Right hindlimb (tissue), 1 donor: ENCODE measurements at regions not wholly inside any gene's neighbourhood (a gene's known extent, or its start where the extent isn't known, plus 50 kb on each side); places are given as distances from the start of the nearest gene placed in this dataset.
A peak's percentile ranks its signal among the peaks of the same experiment; 100 is the strongest.
"Not testable (repeated sequence)": the region's sequence is repeated elsewhere in the genome, so short reads cannot be mapped to it uniquely, and the experiment has no call there.

Experiments
- DNase-seq: peaks from one replicate; pipeline ENCODE4 v3.0.0-alpha.2; 2018

DNA sequence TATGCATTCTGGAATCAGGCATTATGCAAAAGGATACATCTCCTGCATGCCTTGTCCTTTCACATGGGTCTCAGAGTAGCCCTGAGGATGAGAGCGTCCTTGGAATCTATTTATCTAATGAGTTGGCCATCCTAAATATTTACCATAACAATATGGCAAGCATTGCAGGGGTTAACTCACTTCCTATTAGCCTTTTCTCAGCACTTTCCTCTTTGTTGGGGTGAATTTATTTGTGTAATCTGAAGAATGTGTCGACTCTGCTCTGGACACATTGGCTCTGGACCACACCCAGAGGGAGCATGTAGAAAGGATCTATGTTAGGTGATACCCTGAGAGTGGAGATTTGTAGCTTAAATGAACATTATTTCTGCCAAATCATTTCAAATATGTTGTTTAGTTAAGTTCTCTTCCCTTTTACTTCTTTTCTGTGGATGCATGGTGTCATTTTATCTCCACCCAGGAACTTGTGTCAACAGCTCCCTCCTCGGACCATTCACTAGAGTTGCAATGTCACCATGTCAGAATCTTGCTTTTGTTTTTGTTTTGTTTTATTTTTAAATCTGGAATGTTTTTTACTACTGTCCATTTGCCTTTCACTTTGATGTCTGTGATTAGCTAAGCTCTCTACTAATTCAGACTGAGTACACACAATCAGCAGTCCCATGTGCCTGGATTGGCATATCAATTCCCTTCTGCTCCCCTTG is 757.0 kb upstream of the MMS22L start:
- no peak for DNase-seq

DNA sequence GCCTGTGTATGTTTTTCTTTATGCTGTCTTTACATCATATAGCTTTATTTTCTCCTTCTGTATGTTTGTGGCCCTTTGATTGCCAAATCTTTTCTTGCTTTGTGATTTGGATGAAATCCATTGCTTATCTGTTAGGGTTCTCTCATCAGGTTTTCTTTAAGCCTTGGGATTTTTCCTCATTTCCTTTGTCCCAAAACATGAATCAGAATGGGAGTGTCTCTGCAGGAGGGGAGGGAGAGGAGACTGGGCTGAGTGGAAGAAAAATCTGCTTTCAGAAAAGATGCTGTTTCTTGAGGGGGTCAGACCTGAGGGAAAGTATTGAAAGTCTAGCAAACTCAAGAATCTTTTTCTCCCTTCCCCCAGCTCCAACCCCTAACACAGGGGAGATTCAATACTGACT is 758.0 kb upstream of the MMS22L start:
- no peak for DNase-seq

DNA sequence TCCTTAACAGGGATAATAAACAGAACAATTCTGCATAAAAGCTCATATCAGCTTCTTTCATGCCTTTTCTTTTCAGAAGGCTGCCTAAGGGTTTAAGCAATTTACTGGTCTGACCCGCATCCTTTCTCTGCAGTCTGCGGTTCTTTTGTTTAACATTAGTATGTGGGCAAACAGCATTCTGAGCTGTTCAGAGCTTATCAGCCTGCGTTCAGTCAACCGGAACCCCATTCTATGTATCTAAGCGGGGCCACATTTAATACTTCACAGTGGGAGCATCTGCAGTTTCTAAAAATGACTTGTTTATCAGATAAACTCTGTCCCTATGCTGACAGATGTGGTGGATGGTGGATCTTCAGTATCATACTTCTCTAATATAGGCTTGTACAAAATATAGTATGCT is 758.9 kb upstream of the MMS22L start:
- no peak for DNase-seq

DNA sequence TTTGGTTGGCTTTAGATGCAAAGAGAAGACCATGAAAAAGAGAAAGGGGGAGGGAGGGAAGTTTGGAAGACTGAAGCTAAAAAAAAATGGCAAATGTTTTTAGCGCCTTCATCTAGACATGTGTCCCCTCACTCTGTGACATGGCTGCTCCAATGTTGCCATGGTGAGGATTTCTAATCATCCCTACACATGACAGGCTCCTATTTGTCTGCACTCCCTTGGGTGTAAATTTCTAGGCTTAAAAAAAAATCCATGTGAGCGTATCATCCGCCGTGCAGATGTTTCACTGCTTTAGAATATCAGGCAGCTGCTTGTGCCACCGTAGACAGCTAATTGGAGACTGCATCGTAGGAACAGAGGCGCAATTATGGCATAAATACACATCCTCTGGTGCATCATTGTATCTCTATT is 761.1 kb upstream of the MMS22L start:
- DNase-seq, result no peak

DNA sequence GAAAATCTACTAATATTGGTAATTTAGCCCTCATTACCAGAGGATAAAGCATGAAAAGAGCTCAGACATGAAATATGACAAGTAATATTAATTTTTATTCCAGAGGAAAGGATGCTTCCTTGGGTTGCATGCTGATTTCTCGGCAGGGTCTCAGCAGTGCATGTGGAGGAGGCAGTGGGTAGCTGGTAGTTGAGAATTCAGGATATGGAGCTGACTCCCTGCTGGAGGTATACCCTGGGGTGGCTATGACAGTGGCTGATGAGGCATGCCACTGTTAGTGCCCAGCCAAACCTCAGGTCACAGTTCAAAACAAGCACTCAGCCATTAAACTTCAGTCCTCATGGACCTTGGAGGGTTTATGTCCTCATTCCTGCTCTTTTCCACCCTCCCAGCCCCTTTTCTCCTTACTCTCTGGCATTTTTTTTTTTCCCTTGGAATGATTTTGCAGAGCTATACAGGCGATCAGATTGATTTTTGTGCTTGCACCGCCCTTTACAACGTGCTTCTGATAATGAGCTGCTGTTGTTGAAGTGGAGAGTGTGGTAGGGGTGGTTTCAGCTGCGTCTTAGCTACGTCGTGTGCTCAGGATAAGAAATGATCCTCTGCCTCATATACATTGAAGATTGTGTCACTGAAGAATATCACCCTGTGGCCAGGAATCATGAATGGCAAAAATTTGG is 761.9 kb upstream of the MMS22L start:
- DNase-seq, result no peak

DNA sequence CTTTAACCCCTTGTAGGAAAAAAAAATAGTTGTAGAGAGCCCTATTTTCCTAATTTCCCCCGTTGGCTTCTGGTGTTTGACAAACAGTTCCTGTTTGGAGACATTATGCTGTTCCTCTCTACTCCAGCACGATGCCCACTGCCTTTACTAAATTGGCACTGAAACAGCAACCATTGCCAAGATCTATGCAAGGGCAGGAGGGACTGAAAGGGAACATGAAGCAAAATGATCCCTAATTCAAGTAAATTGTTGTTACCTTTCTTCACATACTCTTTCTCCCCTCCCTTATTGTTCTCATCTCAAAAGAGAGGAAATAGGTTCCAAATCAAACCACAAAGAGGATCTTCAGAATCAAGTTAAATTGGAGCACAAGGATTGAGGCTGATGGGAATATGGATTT is 764.1 kb upstream of the MMS22L start:
- no peak for DNase-seq

DNA sequence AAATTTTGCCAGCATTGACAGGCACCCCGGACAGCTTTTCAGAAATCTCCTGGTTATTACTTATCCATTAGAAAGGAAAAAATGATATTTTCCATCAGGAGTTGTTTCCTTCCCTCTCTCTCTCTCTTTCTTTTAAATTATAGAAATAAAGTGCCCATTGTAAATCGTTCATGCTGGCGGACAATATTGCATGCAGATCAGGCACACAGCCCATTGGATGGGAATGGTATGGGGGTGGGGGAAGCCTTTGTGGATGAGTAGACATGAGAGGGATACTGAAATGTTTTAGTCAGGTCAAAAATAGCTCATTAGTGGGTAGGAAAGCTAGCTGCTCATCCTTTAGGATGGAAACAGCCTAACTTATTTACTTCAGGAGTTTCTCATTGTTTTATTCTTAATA is 764.9 kb upstream of the MMS22L start:
- DNase-seq, result no peak

DNA sequence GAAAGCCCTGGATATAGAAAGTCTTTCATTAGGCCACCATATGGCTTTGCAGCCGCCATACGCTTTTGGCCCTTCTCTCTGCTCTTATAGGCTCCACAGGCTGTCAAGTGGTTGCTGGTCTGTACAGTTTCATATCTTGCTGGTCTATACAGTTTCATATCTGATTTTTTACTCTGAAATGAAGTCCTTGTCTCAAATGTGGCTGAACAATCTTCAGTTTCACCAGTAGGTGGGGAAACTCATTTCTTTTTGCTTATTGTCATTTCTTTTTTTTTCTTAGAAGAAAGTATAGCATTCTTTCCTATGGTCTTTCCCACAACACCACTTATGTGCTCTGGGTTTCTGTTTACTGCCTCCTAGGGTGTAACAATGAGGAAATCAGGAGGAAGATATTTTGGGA is 771.4 kb upstream of the MMS22L start:
- no peak for DNase-seq

DNA sequence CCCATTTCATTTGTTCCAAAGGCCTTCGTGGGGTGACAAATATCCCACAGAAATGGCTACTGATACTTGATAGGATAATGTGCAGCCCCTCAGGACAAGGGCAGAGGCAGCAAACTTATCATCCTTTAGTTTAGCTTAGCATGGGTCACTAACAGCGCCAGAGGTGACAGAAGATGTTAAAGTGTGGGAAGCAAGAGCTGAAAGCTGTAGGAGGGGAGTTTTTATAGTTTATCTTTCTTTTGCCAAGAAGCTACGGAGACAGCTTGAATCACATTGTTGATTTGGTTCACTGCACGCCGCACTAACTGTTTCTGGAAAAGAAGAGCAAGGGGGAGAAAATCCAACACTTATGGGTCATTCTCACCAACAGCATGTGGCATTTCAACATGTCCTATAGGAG is 773.9 kb upstream of the MMS22L start:
- no peak for DNase-seq

DNA sequence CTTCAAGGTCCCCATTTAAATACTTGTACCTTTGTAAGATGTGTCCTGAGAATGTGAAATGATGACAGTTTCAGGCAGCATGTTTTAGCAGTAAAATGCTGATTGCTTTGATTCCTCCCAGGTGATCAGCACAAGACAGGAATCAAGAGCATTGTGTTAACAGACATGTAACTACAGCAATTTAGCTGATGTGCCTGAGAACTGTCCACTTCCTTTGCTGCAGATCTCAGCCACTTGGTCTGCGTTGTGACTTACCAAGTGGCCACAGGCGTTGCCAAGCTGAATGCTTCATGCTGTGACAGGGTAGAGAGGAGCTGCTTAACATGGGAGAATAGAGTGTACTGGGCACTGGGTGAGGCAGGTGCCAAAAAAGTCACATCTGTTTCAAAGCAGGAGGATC is 767.0 kb upstream of the POU3F2 start:
- no peak for DNase-seq

DNA sequence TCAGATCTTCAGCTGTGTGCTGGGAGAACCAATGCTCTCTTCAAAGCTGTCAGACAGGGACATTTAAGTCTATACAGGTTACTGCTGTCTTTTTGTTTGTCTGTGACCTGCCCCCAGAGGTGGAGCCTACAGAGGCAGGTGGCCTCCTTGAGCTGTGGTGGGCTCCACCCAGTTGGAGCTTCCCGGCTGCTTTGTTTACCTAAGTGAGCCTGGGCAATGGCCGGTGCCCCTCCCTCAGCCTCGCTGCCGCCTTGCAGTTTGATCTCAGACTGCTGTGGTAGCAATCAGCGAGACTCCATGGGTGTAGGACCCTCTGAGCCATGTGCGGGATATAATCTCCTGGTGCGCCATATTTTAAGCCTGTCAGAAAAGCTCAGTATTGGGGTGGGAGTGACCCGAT is 745.8 kb upstream of the POU3F2 start:
- DNase-seq, result not testable (repeated sequence)

DNA sequence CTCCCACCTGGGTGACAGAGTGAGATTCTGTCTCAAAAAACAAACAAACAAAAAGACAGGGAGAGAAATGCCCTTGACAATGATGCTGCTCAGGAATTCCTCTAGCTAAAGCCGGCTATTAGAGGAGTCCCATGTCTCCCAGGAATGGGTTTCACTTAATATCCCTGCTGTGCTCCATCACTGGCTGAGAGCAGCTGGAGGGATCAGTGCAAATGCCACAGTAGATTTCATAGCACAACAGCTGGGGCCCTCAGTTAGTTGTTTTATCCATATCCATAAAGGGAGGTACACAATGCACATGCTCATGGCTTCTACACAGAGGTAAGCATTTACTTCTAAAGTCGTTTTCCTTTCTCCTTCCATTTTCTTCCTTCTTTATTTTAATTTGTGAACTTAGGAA is 742.0 kb upstream of the POU3F2 start:
- peak; percentile 64 for DNase-seq

DNA sequence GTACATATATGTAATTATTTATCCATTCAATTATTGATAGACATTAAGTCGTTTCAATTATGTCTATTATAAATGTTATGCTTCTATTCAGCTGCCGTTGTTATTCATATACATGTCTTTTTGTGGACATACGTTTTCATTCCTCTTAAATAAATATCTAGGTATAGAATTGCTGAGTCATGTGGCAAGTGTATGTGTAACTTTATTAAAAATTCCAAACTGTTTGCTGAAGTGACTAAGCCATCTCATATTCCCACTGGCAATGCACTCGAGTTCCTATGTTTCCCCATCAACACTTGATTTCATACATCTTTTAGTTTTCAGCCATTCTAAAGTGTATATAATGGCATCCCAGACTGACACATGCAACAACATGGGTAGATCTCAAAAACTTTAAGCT is 739.7 kb upstream of the POU3F2 start:
- no peak for DNase-seq

DNA sequence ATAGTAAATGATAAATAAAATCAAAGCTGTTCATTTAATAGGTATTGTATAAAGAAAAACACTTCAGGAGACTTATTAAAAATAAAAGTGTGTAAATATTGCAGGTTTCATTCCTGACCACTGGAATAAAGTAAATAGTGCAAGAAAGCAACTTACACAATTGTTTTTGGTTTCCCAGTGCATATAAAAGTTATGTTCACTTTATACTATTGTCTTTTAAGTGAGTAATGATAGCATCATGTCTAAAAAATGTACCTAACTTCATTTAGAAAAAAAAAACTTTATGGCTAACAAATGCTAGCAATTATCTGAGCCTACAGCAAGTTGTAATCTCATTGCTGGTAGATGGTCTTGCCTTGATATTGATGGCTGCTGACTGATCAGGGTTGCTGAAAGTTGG is 726.6 kb upstream of the POU3F2 start:
- DNase-seq, result no peak

DNA sequence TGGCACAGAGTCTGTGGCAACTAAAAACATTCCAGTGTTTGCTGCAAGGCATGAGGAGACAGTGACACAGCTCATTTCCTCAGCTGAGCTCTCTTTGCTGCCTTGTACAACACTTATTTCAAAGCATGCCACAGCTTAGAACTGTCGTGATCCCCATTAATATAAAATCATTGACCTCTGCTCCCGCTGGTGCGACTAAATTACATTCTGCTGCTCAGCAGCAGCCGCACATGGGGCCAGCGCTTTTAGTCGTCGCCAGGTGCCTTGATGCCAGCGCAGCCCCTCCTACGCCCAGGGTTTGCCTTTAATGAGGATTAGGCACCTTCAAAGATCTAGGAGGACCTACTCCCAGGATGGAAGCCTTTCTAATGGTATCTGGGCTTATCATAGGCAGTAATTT is 717.9 kb upstream of the POU3F2 start:
- DNase-seq, result no peak

DNA sequence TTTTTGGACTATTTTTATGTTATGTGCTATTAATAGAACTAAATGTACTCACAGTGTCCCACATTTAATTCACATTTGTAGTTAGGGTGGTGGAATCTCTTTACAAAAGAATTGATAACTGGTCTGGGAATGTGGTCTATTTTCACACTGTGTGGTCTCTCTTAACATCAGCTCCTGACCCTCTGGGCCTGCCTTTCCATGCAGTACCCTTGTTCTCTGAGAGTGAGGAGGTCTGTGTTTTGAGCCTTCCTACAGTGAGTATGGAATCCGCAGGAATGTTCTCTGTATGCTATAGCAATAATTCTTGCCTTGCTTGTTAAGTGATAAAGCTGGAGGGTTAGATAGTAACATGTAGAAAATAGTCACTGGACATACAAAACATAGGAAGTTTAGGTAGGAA is 717.3 kb upstream of the POU3F2 start:
- DNase-seq, result no peak

DNA sequence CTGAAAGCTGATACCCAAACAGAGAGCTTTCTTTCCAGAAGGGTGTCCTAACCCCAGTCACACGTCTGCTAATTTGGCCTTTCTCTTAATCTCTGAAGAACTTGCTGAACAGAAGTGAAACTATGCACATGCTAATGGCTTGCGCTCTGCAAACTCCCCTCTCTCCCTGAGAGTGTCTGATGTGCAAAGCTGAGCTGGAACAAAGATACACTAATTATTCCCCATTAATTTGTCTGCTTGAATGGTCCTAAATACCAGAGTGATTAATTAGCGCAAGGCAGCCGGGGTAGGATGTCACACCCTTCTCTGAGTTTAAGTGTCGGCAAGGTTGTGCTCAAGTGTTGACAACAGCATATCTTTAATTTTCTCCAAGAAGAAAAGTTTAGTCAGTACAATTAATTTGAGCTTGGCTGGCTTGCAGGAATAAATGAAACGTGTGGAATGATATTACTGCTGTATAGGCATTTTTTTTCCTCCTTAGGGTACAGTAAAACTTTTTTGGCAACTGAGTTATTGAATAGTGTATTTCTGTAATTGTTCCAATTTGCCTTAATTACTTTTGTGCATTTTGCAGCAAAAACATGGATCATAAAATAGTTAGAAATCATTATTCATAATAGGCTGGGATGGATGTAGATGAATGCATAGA is 715.9 kb upstream of the POU3F2 start:
- DNase-seq, result no peak

DNA sequence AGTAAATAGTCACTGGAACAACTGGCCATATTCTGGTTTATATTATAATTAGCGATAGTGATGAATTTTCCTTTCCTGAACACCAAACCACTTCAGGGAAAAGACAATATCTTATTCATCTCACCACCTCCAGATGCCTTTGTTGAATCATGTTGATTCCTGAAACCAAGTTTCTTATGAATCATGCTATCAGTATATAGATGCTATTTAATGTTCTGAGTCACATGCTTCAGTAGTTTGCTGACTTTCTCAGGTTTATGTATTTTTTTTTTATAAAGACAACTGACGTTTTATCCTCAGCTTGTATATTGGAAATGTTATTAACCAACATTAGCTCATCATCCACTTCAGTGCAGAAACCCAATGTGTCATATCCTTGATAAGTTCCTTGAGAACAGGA is 710.2 kb upstream of the POU3F2 start:
- no peak for DNase-seq

DNA sequence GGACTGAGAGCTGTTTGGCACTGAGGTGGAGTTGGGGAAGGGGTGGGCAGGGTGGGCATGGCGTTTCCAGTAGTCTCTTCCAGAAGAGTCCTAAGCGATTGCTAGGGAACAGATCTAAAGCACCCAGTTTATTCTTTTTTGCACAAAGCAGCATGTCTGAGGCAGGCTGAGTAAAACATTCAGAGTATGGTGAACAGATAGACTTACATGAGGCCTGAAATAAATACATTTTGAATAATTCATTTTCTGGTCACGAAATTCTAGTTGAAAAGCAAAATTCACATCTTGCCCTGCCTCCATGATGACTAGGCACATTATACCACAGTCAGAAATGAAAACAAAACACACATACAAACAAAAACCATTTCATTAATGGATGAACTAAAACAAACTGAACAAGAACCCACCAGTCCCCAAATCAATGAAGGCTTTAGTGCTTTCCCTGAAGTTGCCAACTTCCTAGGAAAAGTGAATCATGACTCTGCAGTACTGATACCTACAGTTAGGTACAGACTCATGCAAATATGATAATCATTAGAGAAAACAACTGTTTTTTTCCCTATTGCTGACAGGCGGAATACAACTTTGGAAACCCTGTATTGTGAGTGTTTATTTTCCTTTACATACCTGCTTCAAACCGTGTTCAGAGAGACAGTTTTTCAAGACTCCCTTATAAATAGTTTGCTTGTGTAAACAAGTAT is 702.9 kb upstream of the POU3F2 start:
- no peak for DNase-seq

DNA sequence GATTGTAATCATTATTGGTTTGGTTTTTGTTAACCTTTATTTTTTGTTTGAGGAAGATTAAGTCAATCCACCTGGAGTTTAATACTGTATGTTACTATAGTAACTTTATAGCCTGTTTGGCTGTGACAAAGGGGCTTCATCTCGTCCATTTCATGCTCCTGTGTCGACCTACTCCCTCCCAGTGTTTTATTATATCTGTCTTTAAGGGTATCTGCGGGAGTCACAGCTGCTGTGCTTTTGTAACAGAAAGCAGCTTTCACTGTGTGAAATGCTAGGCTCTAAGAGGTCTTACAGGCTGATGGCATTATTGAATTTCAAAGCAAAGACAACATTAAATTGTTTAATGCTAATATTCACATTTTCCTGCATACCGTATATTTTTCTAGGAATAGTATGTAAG is 698.0 kb upstream of the POU3F2 start:
- DNase-seq, result no peak

DNA sequence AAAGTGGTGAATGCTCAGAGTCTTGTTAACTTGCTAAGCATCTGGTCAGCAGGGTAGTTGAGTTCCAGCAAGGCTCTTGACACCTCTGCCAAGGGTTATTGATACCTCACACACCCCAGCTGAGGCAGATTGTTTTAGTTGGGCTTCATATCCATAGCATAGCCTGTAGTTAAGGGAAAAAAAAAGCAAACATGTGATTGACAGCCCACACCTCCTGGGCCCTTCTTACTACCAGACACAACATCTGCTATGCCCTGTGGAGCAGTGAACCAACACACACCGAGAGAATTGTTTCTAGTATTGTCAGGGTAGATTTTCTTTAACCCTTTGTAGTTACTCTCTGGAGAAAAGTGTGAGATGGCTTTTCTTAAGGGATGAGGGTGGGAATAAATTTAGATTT is 697.0 kb upstream of the POU3F2 start:
- DNase-seq, result no peak

DNA sequence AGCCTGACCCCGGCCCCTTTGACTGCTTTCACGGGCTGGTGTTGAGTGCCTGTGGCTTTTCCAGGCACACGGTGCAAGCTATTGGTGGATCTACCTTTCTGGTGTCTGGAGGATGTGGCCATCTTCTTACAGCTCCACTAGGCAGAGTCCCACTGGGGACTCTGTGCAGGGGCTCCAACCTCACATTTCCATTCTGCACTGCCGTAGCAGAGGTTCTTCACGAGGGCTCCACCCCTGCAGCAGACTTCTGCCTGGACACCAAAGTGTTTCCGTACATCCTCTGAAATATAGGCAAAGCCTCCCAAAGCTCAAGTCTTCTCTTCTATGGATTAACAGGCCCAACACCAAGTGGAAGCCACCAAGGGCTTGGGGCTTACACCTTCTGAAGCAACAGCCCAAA is 691.5 kb upstream of the POU3F2 start:
- DNase-seq, result no peak

DNA sequence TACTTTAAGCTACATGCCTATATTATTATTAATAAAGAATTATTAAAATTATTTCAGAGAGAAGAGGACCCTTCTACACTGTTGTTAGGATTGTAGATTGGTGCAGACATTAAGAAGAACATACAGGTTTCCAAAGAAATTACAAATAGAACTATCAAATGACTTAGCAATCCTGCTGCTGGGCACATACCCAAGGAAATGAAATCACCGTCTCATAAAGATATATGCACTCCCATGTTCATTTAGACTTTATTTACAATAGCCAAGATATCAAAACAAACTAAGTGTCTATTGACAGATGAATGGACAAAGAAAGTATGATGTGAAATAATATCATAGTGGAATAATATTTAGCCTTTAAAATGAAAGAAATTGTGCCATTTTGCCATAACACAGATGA is 687.7 kb upstream of the POU3F2 start:
- DNase-seq, result no peak

DNA sequence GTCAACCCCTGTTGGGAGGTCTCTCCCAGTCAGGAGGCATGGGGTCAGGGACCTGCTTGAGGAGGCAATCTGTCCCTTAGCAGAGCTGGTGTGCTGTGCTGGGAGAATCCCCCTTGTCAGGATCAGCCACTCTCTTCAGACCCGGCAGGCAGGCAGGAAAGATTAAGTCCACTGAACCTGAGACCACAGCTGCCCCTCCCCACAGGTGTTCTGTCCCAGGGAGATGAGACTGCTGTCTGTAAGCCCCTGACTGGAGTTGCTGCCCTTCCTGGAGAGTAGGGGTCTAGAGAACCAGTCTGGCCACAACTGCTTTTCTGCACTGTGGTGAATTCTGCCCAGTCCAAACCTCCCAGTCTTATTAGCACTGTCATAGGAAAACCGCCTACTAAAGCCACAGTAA is 677.8 kb upstream of the POU3F2 start:
- no peak for DNase-seq
